Uterus (tissue), 2 donors: ENCODE measurements at regions not wholly inside any gene's neighbourhood (a gene's known extent, or its start where the extent isn't known, plus 50 kb on each side); places are given as distances from the start of the nearest gene placed in this dataset.

Source experiments
- CTCF ChIP-seq, 4 experiments: fragments of 200-600 bp in 2 of 4; fragments of 450-650 bp in 2 of 4; sonication (generic) in 2 of 4; IDR thresholded peaks; one replicate each; pipeline ENCODE4 v1.5.1; 2016 to 2019; ENCODE audit warnings: antibody characterized with exemption in 4 of 4, mild to moderate bottlenecking in 2 of 4, moderate library complexity in 1 of 4
- POLR2A ChIP-seq, 2 donors: fragments of 450-650 bp; IDR thresholded peaks; one replicate each; pipeline ENCODE4 v1.6.1; 2016; ENCODE audit warnings: antibody characterized with exemption in 2 of 2, mild to moderate bottlenecking in 1 of 2, moderate library complexity in 1 of 2

- TF ChIP-seq CTCF (IDR thresholded peaks at IDR 0.05) (no peak), POLR2A (IDR thresholded peaks at IDR 0.05) (no peak)
Observed at GRCh38 chr4:158422546-158422945, 99.1 kb upstream of the RXFP1 start.
